Loucy (cell line): ENCODE measurements at regions not wholly inside any gene's neighbourhood (a gene's known extent, or its start where the extent isn't known, plus 50 kb on each side); places are given as distances from the start of the nearest gene placed in this dataset.

Source experiments
- H2AFZ ChIP-seq: fragments of 200-600 bp; sonication (generic); 2 replicates; pipeline ENCODE4 v1.6.0; 2016; ENCODE audit warnings: antibody characterized with exemption, mild to moderate bottlenecking, low read length, moderate library complexity
- H3F3A ChIP-seq: fragments of 200-600 bp; 2 replicates; pipeline ENCODE4 v1.6.0; 2016; ENCODE audit warnings: antibody characterized with exemption, low read depth, mild to moderate bottlenecking
- H3K27me3 ChIP-seq: fragments of 200-600 bp; sonication (generic); 2 replicates; pipeline ENCODE4 v1.6.1; 2014; ENCODE audit warnings: low read length, mild to moderate bottlenecking; ENCODE audit not compliant: insufficient read depth, poor library complexity, severe bottlenecking
- H3K36me3 ChIP-seq: fragments of 200-600 bp; sonication (generic); 2 replicates; pipeline ENCODE4 v1.6.1; 2016; ENCODE audit warnings: low read length; ENCODE audit not compliant: insufficient read depth
- H3K4me1 ChIP-seq: fragments of 200-600 bp; sonication (generic); 2 replicates; pipeline ENCODE4 v1.5.1; 2014; ENCODE audit warnings: low read length, mild to moderate bottlenecking; ENCODE audit not compliant: insufficient read depth, poor library complexity, severe bottlenecking
- H3K4me2 ChIP-seq: fragments of 200-600 bp; sonication (generic); 2 replicates; pipeline ENCODE4 v1.6.0; 2014; ENCODE audit warnings: antibody characterized with exemption, low read length, low read depth, mild to moderate bottlenecking; ENCODE audit not compliant: poor library complexity, severe bottlenecking
- H3K4me3 ChIP-seq: fragments of 200-600 bp; sonication (generic); 2 replicates; pipeline ENCODE4 v1.5.1; 2014; ENCODE audit warnings: low read length, mild to moderate bottlenecking, mixed read lengths; ENCODE audit not compliant: poor library complexity, severe bottlenecking
- H3K79me2 ChIP-seq: fragments of 200-600 bp; sonication (generic); 2 replicates; pipeline ENCODE4 v1.6.1; 2014; ENCODE audit warnings: low read length; ENCODE audit not compliant: insufficient read depth
- H3K9ac ChIP-seq: fragments of 200-600 bp; sonication (generic); 2 replicates; pipeline ENCODE4 v1.6.0; 2014; ENCODE audit warnings: mild to moderate bottlenecking, low read depth, low read length, moderate library complexity; ENCODE audit not compliant: poor library complexity, severe bottlenecking
- H3K9me2 ChIP-seq: fragments of 200-600 bp; sonication (generic); replicated peaks from 2 replicates; pipeline ENCODE4 v1.6.1; 2016; ENCODE audit warnings: low read depth, low read length, mixed read lengths
- H3K9me3 ChIP-seq: fragments of 200-600 bp; sonication (generic); 2 replicates; pipeline ENCODE4 v1.6.1; 2014; ENCODE audit warnings: mild to moderate bottlenecking, antibody characterized with exemption, low read length, low read depth; ENCODE audit not compliant: insufficient read depth
- H4K20me1 ChIP-seq: fragments of 200-600 bp; sonication (generic); 2 replicates; pipeline ENCODE4 v1.6.0; 2014; ENCODE audit warnings: antibody characterized with exemption, low read length, mild to moderate bottlenecking; ENCODE audit not compliant: insufficient read depth, poor library complexity, severe bottlenecking
- CTCF ChIP-seq: fragments of 200-600 bp; sonication (generic); conservative IDR thresholded peaks from 2 replicates; pipeline ENCODE4 v1.5.1; 2014; ENCODE audit warnings: mild to moderate bottlenecking, antibody characterized with exemption, low read length
- EZH2phosphoT487 ChIP-seq: fragments of 200-600 bp; IDR thresholded peaks from 2 replicates; pipeline ENCODE4 v1.6.1; 2018; ENCODE audit warnings: antibody characterized with exemption, mild to moderate bottlenecking, moderate library complexity, borderline replicate concordance

GRCh38 chr2:66827851-66828250 is 392.9 kb downstream of the MEIS1 start:
- H3K9ac ChIP-seq = no peak overlapping the region
- no peak overlapping the region for H2AFZ ChIP-seq
- no peaks in the 10 kb centered on the region for H3K27me3 ChIP-seq
- no peaks in the 10 kb centered on the region for H3F3A ChIP-seq
- H3K9me3 ChIP-seq = no peaks in the 10 kb centered on the region
- no peaks in the 10 kb centered on the region for H3K9me2 ChIP-seq
- no peaks in the 10 kb centered on the region for H4K20me1 ChIP-seq
- H3K4me1 ChIP-seq = no peaks in the 10 kb centered on the region
- H3K4me2 ChIP-seq = no peak overlapping the region
- H3K36me3 ChIP-seq = no peaks in the 10 kb centered on the region
- H3K4me3 ChIP-seq = no peak overlapping the region
- TF ChIP-seq CTCF = no peak
- H3K79me2 ChIP-seq = no peaks in the 10 kb centered on the region

GRCh38 chr2:66828876-66829275 is 394.0 kb downstream of the MEIS1 start:
- Histone ChIP-seq H3K79me2 (no peaks in the 10 kb centered on the region), H3K9me2 (no peaks in the 10 kb centered on the region), H4K20me1 (no peaks in the 10 kb centered on the region), H3K4me3 (no peak overlapping the region), H3K4me2 (no peak overlapping the region), H2AFZ (no peak overlapping the region), H3K36me3 (no peaks in the 10 kb centered on the region), H3K27me3 (no peaks in the 10 kb centered on the region), H3K4me1 (no peaks in the 10 kb centered on the region), H3K9me3 (no peaks in the 10 kb centered on the region), H3F3A (no peaks in the 10 kb centered on the region), H3K9ac (no peak overlapping the region)
- no peak for TF ChIP-seq CTCF
- no peak for TF ChIP-seq EZH2phosphoT487

- no peaks in the 10 kb centered on the region for H3K9me3 ChIP-seq
- H3K4me3 ChIP-seq = no peak overlapping the region
- no peak overlapping the region for H3K4me2 ChIP-seq
- no peaks in the 10 kb centered on the region for H3K27me3 ChIP-seq
- H4K20me1 ChIP-seq = no peaks in the 10 kb centered on the region
- H3F3A ChIP-seq = no peaks in the 10 kb centered on the region
- H3K36me3 ChIP-seq = no peaks in the 10 kb centered on the region
- H2AFZ ChIP-seq = no peak overlapping the region
- H3K9me2 ChIP-seq = no peaks in the 10 kb centered on the region
- H3K9ac ChIP-seq = no peak overlapping the region
- TF ChIP-seq CTCF = no peak
- TF ChIP-seq EZH2phosphoT487 = no peak
- no peaks in the 10 kb centered on the region for H3K4me1 ChIP-seq
- H3K79me2 ChIP-seq = no peaks in the 10 kb centered on the region
These were observed 396.0 kb downstream of the MEIS1 start for GRCh38 chr2:66830881-66831280.
